ENCODE measurements at regions not wholly inside any gene's neighbourhood (a gene's known extent, or its start where the extent isn't known, plus 50 kb on each side); places are given as distances from the start of the nearest gene placed in this dataset.

DNA sequence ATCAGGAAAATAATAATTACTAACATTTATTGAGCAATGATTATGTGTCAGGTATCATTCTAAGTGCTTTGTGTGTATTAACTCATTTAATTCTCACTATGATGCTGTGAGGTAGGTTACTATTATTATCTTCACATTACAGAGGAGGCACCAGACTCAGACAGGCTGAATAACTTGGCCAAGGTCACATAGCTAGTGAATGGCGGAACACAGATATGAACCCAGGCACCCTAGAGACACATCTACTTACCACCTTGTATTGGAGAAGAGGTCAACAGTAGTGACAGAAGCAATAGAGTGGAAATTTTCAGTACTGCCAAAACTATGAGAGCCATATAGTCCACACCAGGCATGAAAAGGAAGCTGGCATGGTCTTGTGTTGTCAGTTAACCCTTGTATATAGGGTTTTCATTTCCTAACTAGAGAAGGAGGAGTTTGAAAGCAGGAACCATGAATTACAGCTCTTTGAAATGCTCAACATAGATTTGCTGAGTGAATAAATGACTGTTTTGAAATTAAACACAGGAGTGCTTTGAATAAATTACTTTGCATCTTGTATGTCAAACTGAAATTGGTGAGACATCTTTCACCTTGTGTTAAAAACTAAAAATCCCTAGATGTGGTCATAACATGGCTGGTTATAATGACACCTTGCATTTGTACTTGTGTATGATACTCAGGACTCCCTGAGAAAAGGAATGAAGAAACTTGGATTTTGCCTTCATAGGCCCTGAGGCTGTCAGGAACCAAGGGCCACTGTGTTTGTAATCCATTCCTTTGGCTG is 71.8 kb downstream of the RTL9 start:
- DNase-seq (ENCODE audit: low read depth, low spot score): no peak

DNA sequence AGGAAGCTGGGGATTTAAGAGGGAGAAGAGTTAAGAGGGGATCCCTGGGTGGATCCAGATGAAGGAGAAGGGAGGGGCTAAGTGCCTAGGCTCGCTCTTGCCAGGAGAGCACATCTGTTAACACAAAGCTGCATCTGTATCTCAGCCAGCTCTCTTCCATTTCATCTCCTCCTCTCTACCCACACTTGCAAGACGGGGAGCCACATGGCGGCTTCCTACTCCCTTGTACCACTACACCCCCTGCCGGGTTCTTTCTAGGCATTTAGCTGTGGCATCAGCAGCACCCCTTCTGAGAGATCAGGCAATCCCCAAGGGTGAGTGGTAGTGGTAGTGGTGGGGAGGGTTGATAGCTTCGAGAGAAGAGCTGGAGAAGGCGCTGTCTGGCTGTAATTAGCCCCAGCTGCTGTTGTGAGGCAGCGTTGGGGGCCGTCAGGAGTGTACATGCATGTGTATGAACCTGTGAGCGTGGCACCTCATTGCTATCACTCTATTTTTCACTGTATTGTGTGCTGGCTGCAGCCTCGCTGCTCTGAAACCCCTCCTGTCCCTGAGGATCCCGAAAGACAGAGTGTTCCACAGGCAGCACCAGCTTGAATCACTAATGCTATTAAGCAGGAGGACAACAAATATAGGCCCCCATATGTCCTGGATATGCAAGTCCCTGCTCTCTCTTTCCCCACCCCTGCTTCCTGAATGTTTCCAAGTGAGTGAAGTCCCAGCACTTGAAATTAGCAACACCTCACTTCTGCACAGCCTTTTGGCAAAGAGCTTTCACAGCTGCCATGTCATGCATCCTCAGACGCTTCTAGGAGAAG is 73.7 kb downstream of the RTL9 start:
- DNase-seq (ENCODE audit: low read depth, low spot score): no peak

- no peak for DNase-seq (ENCODE audit: low read depth, low spot score)
Measured at GRCh38 chrX:110432906-110433215, 74.2 kb downstream of the RTL9 start.

- no peak for DNase-seq (ENCODE audit: low read depth, low spot score)
Measured at GRCh38 chrX:110435196-110435595, 76.5 kb downstream of the RTL9 start.

GRCh38 chrX:110436523-110436922 is 77.9 kb downstream of the RTL9 start:
- DNase-seq (ENCODE audit: low read depth, low spot score): no peak

GRCh38 chrX:110437686-110438085 is 79.0 kb downstream of the RTL9 start:
- no peak for DNase-seq (ENCODE audit: low read depth, low spot score)

DNA sequence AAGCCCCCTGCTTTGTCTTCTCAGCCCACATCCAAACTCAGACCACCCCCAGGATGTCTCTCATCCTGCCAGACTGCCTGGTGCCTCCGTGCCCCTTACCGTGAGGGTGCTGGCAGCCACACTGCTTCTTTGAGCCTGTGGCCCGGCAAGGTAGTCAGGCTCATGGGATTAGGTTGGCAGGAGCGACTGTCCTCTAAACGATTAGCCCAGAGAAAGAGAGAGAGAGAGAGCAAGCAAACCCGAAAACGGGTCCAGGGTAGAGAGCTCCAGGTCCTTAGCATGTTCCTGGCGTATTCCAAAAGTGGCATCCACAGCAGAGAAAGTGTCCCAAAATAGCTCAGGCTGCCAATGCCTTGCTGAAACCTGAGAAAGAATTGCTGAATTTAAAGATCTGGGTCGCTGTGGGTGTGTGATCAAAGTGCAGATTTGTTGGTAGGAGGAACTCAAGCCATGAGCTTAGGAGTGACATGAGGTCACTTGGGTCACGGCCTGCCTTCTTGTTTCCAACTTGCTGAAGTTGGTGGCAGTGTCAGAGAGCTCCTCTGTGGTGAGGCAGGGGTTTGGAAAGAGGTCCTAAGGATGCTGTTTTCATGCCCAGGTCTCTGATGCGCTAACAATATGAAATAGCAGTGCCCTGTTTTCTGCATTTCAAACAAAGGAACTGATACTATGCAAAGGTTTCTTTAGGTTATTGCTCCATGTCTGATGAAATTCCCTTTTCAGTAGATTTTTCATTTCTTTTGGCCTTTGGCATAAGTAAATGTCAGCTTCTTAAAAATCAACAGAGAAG is 81.6 kb downstream of the RTL9 start:
- DNase-seq (ENCODE audit: low read depth, low spot score): no peak

DNA sequence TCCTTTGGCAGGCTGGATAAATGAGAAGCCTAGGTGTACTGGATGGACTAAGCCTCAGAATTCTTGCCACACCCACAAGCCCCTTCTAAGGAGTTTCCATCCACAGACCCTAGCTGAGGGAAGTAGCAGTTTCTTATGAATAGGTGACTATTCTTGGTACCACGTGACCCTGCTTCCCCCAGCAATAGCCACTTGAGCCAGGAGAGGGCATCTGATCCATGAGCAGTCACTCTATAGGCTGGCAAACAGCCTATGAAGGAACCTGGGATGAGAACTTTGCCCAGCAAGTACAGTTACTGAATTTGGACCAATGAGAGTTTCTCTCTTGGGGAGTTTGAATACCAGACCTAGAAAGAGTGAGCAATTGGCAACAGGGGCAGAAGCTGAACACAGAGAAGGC is 84.0 kb downstream of the RTL9 start:
- DNase-seq (ENCODE audit: low read depth, low spot score): no peak

- no peak for DNase-seq (ENCODE audit: low read depth, low spot score)
Measured at GRCh38 chrX:110444996-110445395, 86.3 kb downstream of the RTL9 start.

DNA sequence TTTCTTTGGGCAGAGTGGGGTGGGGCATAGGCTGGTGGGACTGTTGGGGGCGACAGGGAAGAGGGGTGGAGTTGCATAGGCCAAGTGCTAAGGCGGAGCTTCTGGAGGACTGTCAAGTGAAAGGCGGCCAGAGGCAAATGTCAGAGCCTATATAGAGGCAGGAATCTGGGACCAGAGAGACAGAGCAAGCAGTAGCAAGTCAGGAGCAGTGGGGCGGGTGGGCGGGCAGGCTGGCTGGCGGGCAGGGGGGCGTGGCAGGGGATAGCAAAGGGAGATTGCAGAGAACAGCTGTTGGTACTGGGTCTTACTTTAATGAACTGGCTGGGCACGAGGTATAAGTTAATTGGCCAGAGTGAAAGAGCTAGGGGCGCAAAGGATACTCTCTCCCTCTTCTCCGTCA is 89.8 kb downstream of the RTL9 start:
- DNase-seq (ENCODE audit: low read depth, low spot score): no peak

DNA sequence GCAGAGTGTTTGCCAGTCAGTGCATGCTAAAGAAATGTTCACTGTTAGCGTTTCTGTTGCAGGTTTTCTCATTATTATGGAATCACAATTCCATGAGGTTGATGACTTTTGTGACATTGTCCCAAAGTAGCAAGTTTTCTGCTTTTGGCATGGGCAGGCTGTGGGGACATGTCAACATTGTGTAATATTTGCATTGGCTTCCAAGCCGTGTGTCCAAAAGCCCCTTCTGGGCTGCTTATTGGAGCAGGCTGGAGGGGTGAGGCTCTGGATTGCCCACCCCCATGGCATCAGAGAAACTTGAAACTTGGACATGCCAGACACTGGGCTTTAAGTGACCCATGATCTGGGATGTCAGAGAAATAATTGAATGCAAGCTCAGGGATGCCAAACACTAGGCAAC is 90.7 kb downstream of the RTL9 start:
- DNase-seq (ENCODE audit: low read depth, low spot score): no peak

- DNase-seq (ENCODE audit: low read depth, low spot score): peak; percentile 9
Measured at GRCh38 chrX:110450050-110450449, 91.4 kb downstream of the RTL9 start.

GRCh38 chrX:110454336-110454735 is 95.7 kb downstream of the RTL9 start:
- no peak for DNase-seq (ENCODE audit: low read depth, low spot score)

- no peak for DNase-seq (ENCODE audit: low read depth, low spot score)
Measured at GRCh38 chrX:110462957-110463356, 104.3 kb downstream of the RTL9 start.

- no peak for DNase-seq (ENCODE audit: low read depth, low spot score)
Measured at GRCh38 chrX:110466790-110467189, 108.1 kb downstream of the RTL9 start.

DNA sequence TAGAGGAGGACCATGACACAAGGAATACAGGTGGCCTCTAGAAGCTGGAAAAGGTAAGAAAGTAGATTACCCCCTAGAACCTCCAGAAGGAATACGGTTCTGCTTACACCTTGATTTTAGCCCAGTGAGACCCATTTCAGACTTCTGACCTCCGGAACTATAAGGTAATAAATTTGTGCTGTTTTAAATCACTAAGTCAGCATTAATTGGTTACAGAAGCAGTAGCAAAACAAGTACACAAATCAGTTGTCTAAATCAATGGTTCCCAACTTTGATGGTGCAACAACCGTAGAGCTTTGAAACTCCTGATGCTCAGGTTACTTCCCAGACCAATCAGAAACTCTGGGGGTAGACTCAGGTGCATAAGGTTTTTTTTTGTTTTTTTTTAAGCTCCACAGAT is 113.6 kb downstream of the RTL9 start:
- no peak for DNase-seq (ENCODE audit: low read depth, low spot score)

DNA sequence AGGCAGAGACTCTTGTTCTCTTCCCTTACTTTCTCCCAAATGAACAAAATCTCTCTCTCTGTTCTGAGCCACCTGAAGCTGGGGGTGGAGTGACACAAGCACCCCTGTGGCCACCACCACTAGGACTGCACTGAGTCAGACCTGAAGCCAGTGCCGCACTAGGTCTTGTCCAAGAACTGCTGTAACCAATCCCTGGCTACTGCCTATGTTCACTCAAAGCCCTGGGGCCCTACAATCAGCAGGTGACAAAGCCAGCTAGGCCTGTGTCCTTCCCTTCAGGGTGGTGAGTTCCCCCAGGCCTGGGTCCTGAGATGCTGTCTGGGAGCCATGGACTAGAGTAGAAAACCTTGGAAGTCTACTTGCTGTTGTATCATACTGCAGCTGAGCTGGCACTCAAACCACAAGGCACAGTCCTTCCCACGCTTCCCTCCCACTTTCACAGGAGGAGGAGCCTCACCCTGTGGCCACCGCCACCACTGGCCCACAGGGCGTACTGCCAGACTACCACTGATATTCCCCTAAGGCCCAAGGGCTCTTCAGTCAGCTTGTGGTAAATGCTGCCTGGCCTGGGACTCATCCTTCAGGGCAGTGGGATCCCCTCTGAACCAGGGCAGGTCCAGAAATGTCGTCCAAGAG is 119.1 kb downstream of the RTL9 start:
- no peak for DNase-seq (ENCODE audit: low read depth, low spot score)

DNA sequence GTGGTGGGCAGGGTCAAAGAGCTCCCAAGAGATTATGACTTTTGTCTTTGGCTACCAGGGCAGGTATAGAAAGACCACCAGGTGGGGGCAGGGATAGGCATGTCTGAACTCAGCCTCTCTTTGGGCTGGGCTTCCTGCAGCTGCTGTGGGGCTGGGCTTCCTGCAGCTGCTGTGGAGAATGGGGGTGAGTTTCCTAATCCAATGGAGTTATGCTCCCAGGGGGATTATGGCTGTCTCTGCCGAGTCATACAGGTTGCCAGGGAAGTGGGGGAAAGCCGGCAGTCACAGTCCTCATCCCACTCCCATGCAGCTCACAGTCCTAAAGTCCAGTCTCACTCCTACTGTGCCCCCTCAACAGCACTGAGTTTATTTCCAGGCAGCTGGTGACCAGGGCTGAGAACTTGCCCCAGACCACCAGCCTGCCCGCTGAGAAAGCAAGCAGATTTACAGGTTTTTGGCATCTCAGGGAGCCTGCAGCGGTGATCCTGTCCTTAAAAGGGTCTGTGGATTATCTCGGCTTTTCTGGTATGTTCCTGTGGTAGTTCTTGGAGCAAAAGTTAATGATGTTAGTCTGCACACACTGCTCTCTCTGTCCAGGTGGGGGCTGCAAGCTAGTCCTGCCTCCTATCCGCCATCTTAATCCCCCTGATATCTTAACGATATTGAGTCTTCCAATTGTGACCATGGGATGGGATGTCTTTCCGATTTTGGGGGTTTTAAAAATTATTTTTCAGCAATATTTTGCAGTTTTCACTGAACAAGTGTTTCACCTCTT is 133.4 kb downstream of the RTL9 start:
- DNase-seq (ENCODE audit: low read depth, low spot score): no peak

DNA sequence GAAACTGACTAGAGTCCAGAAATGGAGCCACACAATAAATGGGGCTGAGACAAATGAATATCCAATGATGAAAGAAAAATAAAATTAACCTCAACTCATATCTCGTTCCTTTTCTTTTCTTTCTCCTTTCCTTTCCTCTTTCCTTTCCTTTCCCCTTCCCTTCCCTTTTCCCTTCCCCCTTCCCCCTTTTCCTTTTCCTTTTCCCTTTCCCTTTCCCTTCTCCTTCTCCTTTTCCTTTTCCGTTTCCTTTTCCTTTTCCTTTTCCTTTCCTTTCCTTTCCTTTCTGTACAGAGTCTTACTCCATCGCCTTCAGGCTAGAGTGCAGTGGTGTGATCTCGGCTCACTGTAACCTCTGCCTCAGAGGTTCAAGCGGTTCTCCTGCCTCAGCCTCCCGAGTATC is 146.3 kb downstream of the RTL9 start:
- no peak for DNase-seq (ENCODE audit: low read depth, low spot score)

DNA sequence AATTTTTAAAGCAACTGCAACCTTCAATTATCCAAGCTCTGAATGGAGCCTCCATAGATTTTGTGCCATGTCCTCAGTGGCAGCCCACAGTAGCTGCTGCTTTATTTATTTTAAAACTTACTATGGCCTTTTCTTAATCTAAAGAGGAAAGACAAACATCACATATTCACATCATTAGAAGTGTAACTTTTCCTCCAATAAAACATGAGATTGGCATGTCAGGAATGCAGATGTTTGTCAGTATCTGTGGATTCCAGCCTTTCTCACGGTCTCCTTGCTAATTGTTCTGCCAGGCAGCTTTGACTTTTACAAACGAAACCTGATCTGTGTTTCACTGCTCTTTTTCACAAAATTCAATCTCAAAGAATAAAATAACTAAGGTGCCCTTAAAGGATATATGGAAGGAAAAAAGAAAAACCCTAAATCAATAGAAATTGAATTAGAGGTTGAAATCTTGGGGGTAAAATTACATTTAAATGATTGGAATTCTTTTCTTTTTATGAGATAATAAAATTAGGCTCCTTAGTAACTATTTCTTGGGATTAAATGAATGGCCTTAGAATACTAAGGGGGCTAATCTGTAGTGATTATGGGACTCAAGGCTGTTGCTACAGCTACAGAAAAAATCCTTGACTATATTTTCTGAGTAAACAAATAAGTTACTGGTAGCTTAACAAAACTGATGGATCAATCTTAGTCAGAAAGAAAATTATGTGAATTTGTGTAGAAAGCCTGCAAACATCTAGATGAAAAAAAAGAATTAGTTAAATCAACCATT is 151.3 kb downstream of the RTL9 start:
- DNase-seq (ENCODE audit: low read depth, low spot score): no peak
